PC-3 (cell line): ENCODE measurements at regions not wholly inside any gene's neighbourhood (a gene's known extent, or its start where the extent isn't known, plus 50 kb on each side); places are given as distances from the start of the nearest gene placed in this dataset.

ENCODE experiments used
- ATAC-seq: fragments of 200-7000 bp; cut with Tn5 transposase; 2 replicates; pipeline ENCODE4 v1.9.1; 2020; ENCODE audit warnings: mild to moderate bottlenecking, moderate library complexity
- BruUV-seq: library from RNA; stranded (reverse); fragments of 400-500 nt; replicated peaks from 2 replicates; lab custom pipeline; 2021; lab: Mats Ljungman, UMichigan
- CTCF ChIA-PET: fragments of 300-600 bp; sonication (Branson Sonifier 250); formaldehyde crosslinking; loops from one replicate; lab custom pipeline; 2022; ENCODE audit warnings: antibody characterized with exemption; lab: Charles Lee
- POLR2A ChIA-PET: fragments of 300-600 bp; sonication (Branson Sonifier 250); formaldehyde crosslinking; loops from one replicate; lab custom pipeline; 2022; ENCODE audit warnings: antibody characterized with exemption; ENCODE audit not compliant: unreplicated experiment; lab: Charles Lee
- DNase-seq: peaks from one replicate; pipeline ENCODE4 v3.0.0-alpha.2; 2015
- H2AFZ ChIP-seq: fragments of 300-600 bp; sonication (generic); 2 replicates; pipeline ENCODE4 v1.6.0; 2016; ENCODE audit warnings: antibody characterized with exemption, low read length
- H3F3A ChIP-seq: fragments of 300-600 bp; sonication (generic); one replicate; pipeline ENCODE4 v1.6.0; 2017; ENCODE audit warnings: antibody characterized with exemption, low read length, control low read depth, mild to moderate bottlenecking; ENCODE audit not compliant: unreplicated experiment
- H3K27ac ChIP-seq: fragments of 300-600 bp; sonication (generic); 2 replicates; pipeline ENCODE4 v1.5.1; 2016; ENCODE audit warnings: mild to moderate bottlenecking, low read length
- H3K27me3 ChIP-seq: fragments of 300-600 bp; sonication (generic); 2 replicates; pipeline ENCODE4 v1.6.1; 2016; ENCODE audit warnings: low read length, mixed read lengths
- H3K36me3 ChIP-seq: fragments of 300-600 bp; sonication (generic); 2 replicates; pipeline ENCODE4 v1.6.1; 2016; ENCODE audit warnings: low read depth, mixed run types, low read length, mixed read lengths
- H3K4me1 ChIP-seq: fragments of 300-600 bp; sonication (generic); 2 replicates; pipeline ENCODE4 v1.5.1; 2016; ENCODE audit warnings: low read length; ENCODE audit not compliant: insufficient read depth
- H3K4me2 ChIP-seq: fragments of 300-600 bp; sonication (generic); 2 replicates; pipeline ENCODE4 v1.6.0; 2016; ENCODE audit warnings: low read length
- H3K4me3 ChIP-seq: fragments of 300-600 bp; sonication (generic); 2 replicates; pipeline ENCODE4 v1.5.1; 2016; ENCODE audit warnings: mild to moderate bottlenecking, low read length, mixed read lengths
- H3K79me2 ChIP-seq: fragments of 300-600 bp; sonication (generic); 2 replicates; pipeline ENCODE4 v1.6.1; 2017; ENCODE audit warnings: low read length, mixed read lengths
- H3K9ac ChIP-seq: fragments of 300-600 bp; sonication (generic); 2 replicates; pipeline ENCODE4 v1.6.0; 2016; ENCODE audit warnings: mild to moderate bottlenecking, low read length
- H3K9me2 ChIP-seq: fragments of 300-600 bp; sonication (generic); replicated peaks from 2 replicates; pipeline ENCODE4 v1.6.1; 2016; ENCODE audit warnings: mixed run types, low read length, mixed read lengths
- H3K9me3 ChIP-seq: fragments of 300-600 bp; sonication (generic); 2 replicates; pipeline ENCODE4 v1.6.1; 2016; ENCODE audit warnings: low read length, mixed read lengths
- H4K20me1 ChIP-seq: fragments of 300-600 bp; sonication (generic); 2 replicates; pipeline ENCODE4 v1.6.1; 2016; ENCODE audit warnings: low read length, mixed read lengths
- CTCF ChIP-seq: fragments of 300-600 bp; sonication (generic); conservative IDR thresholded peaks from 2 replicates; pipeline ENCODE4 v1.5.1; 2017; ENCODE audit warnings: antibody characterized with exemption, low read depth, mild to moderate bottlenecking, low read length
- EZH2 ChIP-seq: fragments of 300-600 bp; sonication (generic); IDR thresholded peaks from one replicate; pipeline ENCODE4 v1.6.1; 2017; ENCODE audit warnings: antibody characterized with exemption, mild to moderate bottlenecking, low read length; ENCODE audit not compliant: unreplicated experiment
- EZH2phosphoT487 ChIP-seq: fragments of 300-600 bp; sonication (generic); IDR thresholded peaks from 2 replicates; pipeline ENCODE4 v1.6.1; 2018; ENCODE audit warnings: mild to moderate bottlenecking, antibody characterized with exemption, low read length, borderline replicate concordance
- intact Hi-C: fragments of 100-400 bp; cut with micrococcal nuclease; formaldehyde crosslinking; loops from 2 replicates; pipeline ENCODE4 v1.9.0; 2023

DNA sequence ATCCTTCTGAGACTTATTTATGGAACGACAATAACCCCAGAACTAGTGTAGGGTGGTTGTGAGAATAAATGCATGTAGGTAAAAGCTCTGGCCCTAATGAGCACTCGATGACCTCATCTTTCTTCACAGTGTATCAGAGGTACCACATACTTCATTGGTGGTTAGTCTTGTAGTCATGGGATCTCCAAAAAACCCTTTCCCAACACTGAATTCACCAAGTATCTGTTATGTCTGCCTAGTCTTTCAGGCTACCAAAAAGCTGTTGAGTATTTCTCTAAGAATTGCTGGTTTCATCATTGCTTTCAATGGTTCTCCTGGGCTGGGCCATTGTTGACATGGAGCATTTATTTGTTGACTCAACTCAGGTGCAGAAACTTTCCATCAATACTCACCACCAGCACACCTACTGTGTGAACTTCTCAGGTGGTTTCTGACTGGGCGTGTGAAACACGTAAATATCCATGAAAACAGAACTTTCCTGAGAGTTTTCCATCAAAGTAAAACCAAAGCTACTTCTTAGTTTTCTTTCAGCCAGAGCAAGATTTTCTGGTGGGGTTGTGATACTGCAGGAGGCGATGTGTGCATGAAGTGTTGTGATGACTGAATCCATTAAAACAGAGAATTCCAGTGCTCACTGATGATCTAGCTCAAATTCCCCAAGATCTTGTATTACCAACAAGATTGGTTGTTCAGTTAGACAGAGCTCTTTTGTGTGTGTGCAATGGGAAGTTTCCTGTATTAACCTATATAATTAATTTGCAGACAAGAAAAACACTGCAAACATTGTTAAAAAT is 51.4 kb upstream of the SLC35B4 start:
- DNase-seq = peak; percentile 28
- Histone ChIP-seq H3K27me3 (no peaks in the 10 kb centered on the region), H3K9ac (peak overlapping the region; percentile 63), H2AFZ (no peak overlapping the region), H3K36me3 (no peaks in the 10 kb centered on the region), H3K9me2 (0 out of 2 replicates have a peak, but pooled peaks cover 3% of the 10 kb centered on the region), H3K79me2 (no peaks in the 10 kb centered on the region), H3K27ac (peak overlapping the region; percentile 96), H3K4me3 (no peak overlapping the region), H3K4me1 (peaks cover 61% of the 10 kb centered on the region), H4K20me1 (no peaks in the 10 kb centered on the region), H3K9me3 (no peaks in the 10 kb centered on the region), H3F3A (peaks cover 10% of the 10 kb centered on the region), H3K4me2 (peak overlapping the region; percentile 47)
- BruUV-seq = no TSS peak
- ChIA-PET CTCF (interaction anchor here (0.6 to 1.5 kb wide), 4 partner anchors 53 to 506 kb away, joined by 3 to 6 read pairs (median 4); no protein-coding TSS in a partner anchor), POLR2A (interaction anchor here (1.1 kb wide), 1 partner anchor 10 kb away, joined by 5 read pairs; no protein-coding TSS in a partner anchor)
- intact Hi-C loops = loop anchor here (1.0 to 2.0 kb wide), 3 partner anchors 53 to 195 kb away; no protein-coding TSS in a partner anchor
- peak; percentile 2; the same call in 1 of the 2 replicates for ATAC-seq
- TF ChIP-seq EZH2 = no peak
- TF ChIP-seq CTCF = no peak
- TF ChIP-seq EZH2phosphoT487 = no peak
